Small intestine (tissue), 7 donors: ENCODE measurements at regions not wholly inside any gene's neighbourhood (a gene's known extent, or its start where the extent isn't known, plus 50 kb on each side); places are given as distances from the start of the nearest gene placed in this dataset.

Source experiments
- DNase-seq, 2 donors: peaks; one replicate each; pipeline versions ENCODE4 v3.0.0 to v3.0.0-alpha.2; 2013
- FAIRE-seq: peaks from 2 replicates; lab custom pipeline; 2012; peaks lifted over from hg19 to GRCh38; lab: Jason Lieb, UNC
- H3K27ac ChIP-seq, 3 donors: one replicate each; pipeline ENCODE4 v1.5.1; 2013; ENCODE audit warnings: low read length in 2 of 3, mild to moderate bottlenecking in 2 of 3, control low read depth in 1 of 3, inconsistent platforms in 1 of 3, low read depth in 1 of 3, moderate library complexity in 1 of 3
- H3K27me3 ChIP-seq, 3 donors: one replicate each; pipeline ENCODE4 v1.6.1; 2013; ENCODE audit warnings: low read length in 3 of 3, inconsistent platforms in 1 of 3; ENCODE audit not compliant: control insufficient read depth in 3 of 3, insufficient read depth in 3 of 3
- H3K36me3 ChIP-seq, 3 donors: one replicate each; pipeline ENCODE4 v1.6.1; 2013; ENCODE audit warnings: low read length in 3 of 3, inconsistent platforms in 1 of 3, low read depth in 1 of 3, mild to moderate bottlenecking in 1 of 3, moderate library complexity in 1 of 3; ENCODE audit not compliant: control insufficient read depth in 3 of 3, insufficient read depth in 2 of 3
- H3K4me1 ChIP-seq, 3 donors: one replicate each; pipeline ENCODE4 v1.6.1; 2013; ENCODE audit warnings: low read length in 2 of 3, inconsistent platforms in 1 of 3, low read depth in 1 of 3, mild to moderate bottlenecking in 1 of 3, moderate library complexity in 1 of 3; ENCODE audit not compliant: control insufficient read depth in 3 of 3, insufficient read depth in 2 of 3
- H3K4me3 ChIP-seq, 3 donors: one replicate each; pipeline ENCODE4 v1.5.1; 2013; ENCODE audit warnings: low read length in 3 of 3, control low read depth in 1 of 3, inconsistent platforms in 1 of 3, low read depth in 1 of 3, mild to moderate bottlenecking in 1 of 3, moderate library complexity in 1 of 3
- H3K9me3 ChIP-seq, 2 donors: one replicate each; pipeline ENCODE4 v1.6.1; 2013; ENCODE audit warnings: low read depth in 1 of 2, low read length in 1 of 2; ENCODE audit not compliant: control insufficient read depth in 2 of 2, insufficient read depth in 1 of 2
- WGBS, 3 donors: extraction: QIAGEN DNeasy Blood & Tissue Kit; methylation state at CpG; one replicate each; pipeline ENCODE4 v1.1.7; 2013; 5-methylcytosine and 5-hydroxymethylcytosine counted together
- donor health status: healthy with polysubstance abuse.
- donor health status: control.
- donor health status: control.
- donor health status: Bipolar disorder and iron deficiency.
- donor health status: healthy.

DNA sequence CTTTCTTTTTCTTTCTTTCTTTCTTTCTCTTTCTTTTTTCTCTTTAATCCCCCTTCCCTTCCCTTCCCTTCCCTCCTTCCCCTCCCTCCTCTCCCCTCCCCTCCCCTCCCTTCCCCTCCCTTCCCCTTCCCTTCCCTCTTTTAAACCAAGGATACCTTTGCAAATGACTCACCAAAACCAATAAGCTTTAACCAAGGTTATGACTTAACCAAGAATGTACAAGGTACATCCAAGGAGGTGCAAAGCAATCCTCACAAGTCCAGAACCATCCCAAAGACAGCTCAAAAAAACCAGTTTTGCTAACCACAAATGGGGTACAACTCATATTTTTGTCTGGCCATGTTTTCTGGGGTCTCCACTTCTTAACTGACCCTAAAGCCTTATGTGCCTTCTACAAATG, 174.7 kb upstream of the PPP1R2C start:
- DNase-seq, result no peak
- Histone ChIP-seq H3K27me3 (no peaks in the 10 kb centered on the region), H3K36me3 (no peaks in the 10 kb centered on the region), H3K27ac (no peak overlapping the region), H3K9me3 (no peaks in the 10 kb centered on the region), H3K4me1 (no peaks in the 10 kb centered on the region), H3K4me3 (no peak overlapping the region)
- no peak for FAIRE-seq

- FAIRE-seq, result no peak
- Histone ChIP-seq H3K9me3 (peaks cover 0 to 3% of the 10 kb centered on the region in 2 donors), H3K4me1 (no peaks in the 10 kb centered on the region), H3K27me3 (no peaks in the 10 kb centered on the region), H3K27ac (no peak overlapping the region), H3K4me3 (no peak overlapping the region), H3K36me3 (no peaks in the 10 kb centered on the region)
- WGBS, 3 donors, result 77 to 85% (median 80%) methylated on average over 3 of the region's 3 CpGs
- no peak for DNase-seq
These were observed 176.9 kb upstream of the PPP1R2C start for GRCh38 chrX:42954880-42955279.

DNA sequence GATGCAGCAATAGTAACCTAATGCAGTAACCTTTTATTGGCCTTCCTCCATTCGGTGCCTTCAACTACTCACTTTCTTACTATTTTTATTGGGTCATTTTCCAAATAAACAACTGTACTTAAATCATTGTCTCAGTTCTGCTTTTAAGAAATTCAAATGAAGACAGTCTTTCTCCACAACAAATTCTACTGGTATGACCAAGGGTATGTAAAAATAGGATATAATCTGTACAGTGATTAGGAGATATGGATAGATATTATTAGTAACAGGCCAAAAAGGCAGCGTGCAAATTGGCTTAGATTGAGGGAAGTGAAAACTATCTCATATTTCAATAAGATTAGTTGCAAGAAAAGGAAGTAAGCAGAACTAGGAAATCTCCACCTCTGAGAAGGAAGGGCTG, 177.4 kb upstream of the PPP1R2C start:
- 53 to 80% (median 70%) methylated on average over 2 of the region's 2 CpGs for WGBS, 3 donors
- Histone ChIP-seq H3K36me3 (no peaks in the 10 kb centered on the region), H3K9me3 (peaks cover 0 to 7% of the 10 kb centered on the region in 2 donors), H3K27me3 (no peaks in the 10 kb centered on the region), H3K4me3 (no peak overlapping the region), H3K27ac (no peak overlapping the region), H3K4me1 (no peaks in the 10 kb centered on the region)
- FAIRE-seq (no peak), DNase-seq (no peak)

DNA sequence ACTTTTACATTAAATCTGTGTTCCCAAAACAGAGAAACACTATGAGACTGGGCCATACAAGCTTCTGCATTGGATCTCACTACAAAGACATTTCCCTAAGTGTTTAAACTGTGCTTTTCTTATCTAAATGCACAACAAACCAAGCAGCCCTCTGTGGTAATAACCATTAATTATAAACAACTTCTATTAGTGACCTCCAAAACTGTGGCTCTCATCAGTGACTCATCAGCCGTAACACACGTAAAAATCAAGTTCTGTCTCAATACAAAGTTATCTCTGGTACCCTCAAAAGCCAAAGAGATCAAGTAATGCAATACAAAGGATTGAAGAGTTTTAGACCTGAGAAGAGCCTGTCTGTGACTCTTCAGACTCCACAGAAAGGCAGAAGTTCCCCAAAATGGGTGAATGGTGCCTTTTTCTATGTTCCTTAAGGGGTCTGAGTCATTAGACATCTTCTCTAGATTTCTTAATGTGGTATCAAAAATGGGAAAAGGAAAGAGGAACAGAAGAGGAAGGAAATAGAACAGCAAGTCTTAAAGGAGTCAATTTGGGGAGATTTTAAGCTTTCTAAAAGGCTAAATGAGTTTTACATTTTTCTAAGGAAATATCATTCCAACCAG, 189.8 kb upstream of the PPP1R2C start:
- no peaks in the 10 kb centered on the region for H3K4me1 ChIP-seq
- WGBS, 3 donors, result 53 to 61% (median 61%) methylated on average over 2 of the region's 2 CpGs
- no peaks in the 10 kb centered on the region for H3K36me3 ChIP-seq
- H3K27ac ChIP-seq, result no peak overlapping the region
- DNase-seq (no peak), FAIRE-seq (no peak)
- H3K4me3 ChIP-seq, result no peak overlapping the region
- no peaks in the 10 kb centered on the region for H3K27me3 ChIP-seq
- H3K9me3 ChIP-seq, result no peaks in the 10 kb centered on the region

- Histone ChIP-seq H3K4me1 (peaks cover 0 to 10% (median 0%) of the 10 kb centered on the region in 3 donors), H3K4me3 (no peak overlapping the region), H3K27me3 (no peaks in the 10 kb centered on the region), H3K36me3 (no peaks in the 10 kb centered on the region), H3K27ac (peak overlapping the region in 1 of 3 donors; percentile 28), H3K9me3 (peaks cover 0 to 12% of the 10 kb centered on the region in 2 donors)
- peak; percentile 17 to 54 for DNase-seq
- 60 to 72% (median 61%) methylated on average over 1 to 2 of the region's 2 CpGs for WGBS, 3 donors
- FAIRE-seq, result no peak
These were observed 195.4 kb upstream of the PPP1R2C start for GRCh38 chrX:42973321-42973720.

DNA sequence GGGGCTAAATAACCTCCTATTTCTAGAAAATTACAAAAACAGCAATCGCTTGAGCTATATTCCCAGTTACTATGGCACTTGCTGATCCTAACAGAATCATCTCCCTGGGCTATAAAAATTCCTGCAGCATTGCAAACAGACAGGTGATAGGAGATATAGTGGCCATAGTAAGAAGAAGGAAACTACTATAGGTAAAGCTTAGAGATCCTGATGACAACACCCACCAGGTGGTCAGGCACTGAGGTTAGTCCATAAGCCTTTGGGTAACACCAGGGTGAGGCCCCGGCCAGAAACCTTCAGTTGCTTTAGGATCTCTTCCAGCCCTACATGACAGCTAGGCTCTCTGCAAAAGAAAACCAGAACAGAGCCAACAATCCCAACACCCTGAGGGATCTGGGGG, 197.9 kb upstream of the PPP1R2C start:
- Histone ChIP-seq H3K9me3 (peaks cover 0 to 12% of the 10 kb centered on the region in 2 donors), H3K27ac (peak overlapping the region in 1 of 3 donors; percentile 74), H3K36me3 (no peaks in the 10 kb centered on the region), H3K27me3 (no peaks in the 10 kb centered on the region), H3K4me3 (no peak overlapping the region), H3K4me1 (peaks cover 0 to 10% (median 0%) of the 10 kb centered on the region in 3 donors)
- FAIRE-seq (no peak), DNase-seq (peak; percentile 5 to 40)
- 85 to 98% (median 94%) methylated on average over 2 of the region's 2 CpGs for WGBS, 3 donors

DNA sequence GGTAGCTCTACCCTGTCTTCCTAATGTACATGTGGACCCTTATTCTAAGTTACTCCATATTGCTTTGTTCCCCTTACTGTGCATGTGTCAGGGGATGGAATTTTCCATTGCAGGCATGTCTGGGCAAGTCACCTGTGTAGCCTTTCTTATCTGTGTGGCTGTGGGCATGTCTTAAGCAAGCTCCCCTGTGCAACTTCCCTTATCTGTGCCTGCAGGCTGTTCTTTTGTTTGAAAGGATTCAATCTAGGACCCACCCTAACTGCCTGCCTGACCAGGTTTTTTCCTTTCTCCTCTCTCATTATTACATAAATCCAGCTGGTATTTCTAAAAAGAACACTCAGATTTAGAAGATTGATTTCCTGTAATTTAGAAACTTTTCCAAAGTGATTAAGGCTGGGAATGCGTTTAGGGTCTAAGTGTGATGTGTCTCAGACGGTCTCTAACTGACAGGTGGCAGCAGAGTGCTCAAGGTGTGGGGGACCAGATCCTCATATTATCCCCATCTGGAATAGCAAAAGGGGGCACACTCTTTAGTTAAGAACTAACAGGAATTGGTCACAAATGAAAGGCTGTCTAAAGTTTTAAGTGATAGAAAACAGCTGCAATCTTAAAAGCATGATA, 198.9 kb upstream of the PPP1R2C start:
- H3K27me3 ChIP-seq, result no peaks in the 10 kb centered on the region
- peak overlapping the region in 1 of 3 donors; percentile 74 for H3K27ac ChIP-seq
- 18 to 39% (median 36%) methylated on average over 2 of the region's 2 CpGs for WGBS, 3 donors
- peaks cover 0 to 10% (median 0%) of the 10 kb centered on the region in 3 donors for H3K4me1 ChIP-seq
- no peaks in the 10 kb centered on the region for H3K36me3 ChIP-seq
- H3K4me3 ChIP-seq, result no peak overlapping the region
- FAIRE-seq (no peak), DNase-seq (peak; percentile 14 to 46)
- peaks cover 0 to 12% of the 10 kb centered on the region in 2 donors for H3K9me3 ChIP-seq

DNA sequence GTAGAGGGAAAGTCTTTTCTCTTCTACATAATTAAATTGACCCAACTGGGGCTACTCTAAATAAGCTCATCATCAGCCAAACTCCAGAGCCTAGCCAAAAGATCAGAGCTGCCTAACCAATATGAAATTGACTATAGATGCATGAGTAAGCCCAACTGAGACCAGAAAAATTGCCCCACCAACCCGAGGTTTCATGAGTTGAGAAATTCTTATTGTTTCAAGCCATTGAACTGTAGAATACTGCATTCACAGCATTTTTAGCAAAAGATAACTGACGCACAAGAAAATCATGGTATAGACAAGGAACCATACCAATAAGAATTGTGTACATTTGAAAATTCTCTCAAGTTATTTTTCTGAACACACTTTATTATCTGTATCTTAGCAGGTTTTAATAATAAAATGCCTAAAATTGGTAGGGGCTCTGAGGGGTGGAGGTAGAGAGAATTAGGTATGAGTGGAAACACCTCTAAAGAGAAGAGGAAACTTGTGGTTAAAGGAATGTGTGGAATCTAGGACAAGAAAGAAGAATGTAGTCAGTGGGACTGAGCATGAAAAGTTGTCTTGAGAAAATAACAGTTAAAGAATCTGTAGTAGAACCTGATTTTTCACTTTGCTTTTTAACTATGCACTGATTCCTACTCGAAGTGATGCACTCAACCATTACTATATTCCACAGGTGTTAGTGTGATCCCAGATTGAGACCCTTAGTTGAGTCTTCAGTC, 200.9 kb upstream of the PPP1R2C start:
- no peak for DNase-seq
- H3K4me1 ChIP-seq, result peaks cover 0 to 10% (median 0%) of the 10 kb centered on the region in 3 donors
- H3K27me3 ChIP-seq, result no peaks in the 10 kb centered on the region
- H3K27ac ChIP-seq, result no peak overlapping the region
- H3K4me3 ChIP-seq, result no peak overlapping the region
- FAIRE-seq, result no peak
- no peaks in the 10 kb centered on the region for H3K36me3 ChIP-seq
- 83 to 90% (median 89%) methylated on average over 3 of the region's 3 CpGs for WGBS, 3 donors
- H3K9me3 ChIP-seq, result peaks cover 0 to 12% of the 10 kb centered on the region in 2 donors
